ENCODE measurements at regions not wholly inside any gene's neighbourhood (a gene's known extent, or its start where the extent isn't known, plus 50 kb on each side); places are given as distances from the start of the nearest gene placed in this dataset.

DNA sequence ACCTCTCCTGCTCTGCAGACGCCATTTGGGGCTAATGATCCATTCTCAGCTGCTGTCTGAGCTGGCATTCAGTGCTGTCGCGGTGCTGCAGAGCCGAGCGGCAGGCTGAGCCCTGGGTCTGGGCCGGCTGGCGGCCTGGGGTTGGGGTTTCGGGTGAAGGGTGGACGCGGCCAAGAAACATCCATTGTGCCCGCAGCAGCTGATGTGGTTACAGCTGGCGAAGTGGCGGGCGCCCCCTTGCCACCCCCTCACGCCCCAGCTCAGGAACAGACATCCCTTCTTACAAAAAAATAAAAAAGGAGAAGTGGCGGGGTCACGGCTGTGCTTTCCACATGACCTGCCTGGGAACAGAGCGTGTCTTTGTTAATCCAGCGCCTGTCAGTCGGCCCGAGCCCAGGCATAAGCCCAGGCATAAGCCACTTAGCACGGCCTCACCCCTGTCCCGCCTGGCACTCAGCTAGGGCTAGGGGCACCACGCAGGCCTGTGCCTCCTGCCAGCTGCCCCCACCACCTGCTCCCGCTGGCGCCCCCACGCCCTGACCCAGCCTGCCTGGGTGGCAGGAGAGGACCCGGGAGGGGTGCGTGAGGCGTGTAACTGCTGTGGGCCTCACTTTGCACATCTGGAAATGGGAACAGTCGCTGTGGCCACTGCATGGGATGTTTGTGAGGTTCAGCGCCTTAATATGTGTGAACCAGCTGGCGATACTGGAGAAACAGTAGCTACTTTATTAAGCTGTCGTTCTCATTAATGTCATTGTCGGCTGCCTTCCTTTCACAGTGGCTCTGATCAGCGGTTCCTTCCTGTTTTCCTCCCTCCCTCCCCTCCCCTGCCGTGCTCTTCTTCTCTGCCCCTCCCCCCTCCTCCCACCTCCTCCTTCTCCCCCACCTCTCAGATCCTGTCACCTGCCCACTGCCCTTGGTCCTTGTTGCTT is 197.7 kb upstream of the CIBAR2 start:
- 61 to 71% methylated on average over 26 to 36 of the region's 37 CpGs for WGBS, 2 donors
- DNase-seq (ENCODE audit: low spot score in 2 of 2): no peak
- no peak for TF ChIP-seq POLR2A (IDR thresholded peaks at IDR 0.05)
- TF ChIP-seq, protein P1, sequence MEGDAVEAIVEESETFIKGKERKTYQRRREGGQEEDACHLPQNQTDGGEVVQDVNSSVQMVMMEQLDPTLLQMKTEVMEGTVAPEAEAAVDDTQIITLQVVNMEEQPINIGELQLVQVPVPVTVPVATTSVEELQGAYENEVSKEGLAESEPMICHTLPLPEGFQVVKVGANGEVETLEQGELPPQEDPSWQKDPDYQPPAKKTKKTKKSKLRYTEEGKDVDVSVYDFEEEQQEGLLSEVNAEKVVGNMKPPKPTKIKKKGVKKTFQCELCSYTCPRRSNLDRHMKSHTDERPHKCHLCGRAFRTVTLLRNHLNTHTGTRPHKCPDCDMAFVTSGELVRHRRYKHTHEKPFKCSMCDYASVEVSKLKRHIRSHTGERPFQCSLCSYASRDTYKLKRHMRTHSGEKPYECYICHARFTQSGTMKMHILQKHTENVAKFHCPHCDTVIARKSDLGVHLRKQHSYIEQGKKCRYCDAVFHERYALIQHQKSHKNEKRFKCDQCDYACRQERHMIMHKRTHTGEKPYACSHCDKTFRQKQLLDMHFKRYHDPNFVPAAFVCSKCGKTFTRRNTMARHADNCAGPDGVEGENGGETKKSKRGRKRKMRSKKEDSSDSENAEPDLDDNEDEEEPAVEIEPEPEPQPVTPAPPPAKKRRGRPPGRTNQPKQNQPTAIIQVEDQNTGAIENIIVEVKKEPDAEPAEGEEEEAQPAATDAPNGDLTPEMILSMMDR (IDR thresholded peaks at IDR 0.05): no peak
- no peak overlapping the region for H3K4me3 ChIP-seq (ENCODE audit: low read depth, poor library complexity, severe bottlenecking)
- intact Hi-C loops (cut with DNase I; ENCODE audit: low total_unique reads): loop anchor here (10.0 kb wide), 1 partner anchor 305 kb away; the partner anchor contains the start of gene GSE1

DNA sequence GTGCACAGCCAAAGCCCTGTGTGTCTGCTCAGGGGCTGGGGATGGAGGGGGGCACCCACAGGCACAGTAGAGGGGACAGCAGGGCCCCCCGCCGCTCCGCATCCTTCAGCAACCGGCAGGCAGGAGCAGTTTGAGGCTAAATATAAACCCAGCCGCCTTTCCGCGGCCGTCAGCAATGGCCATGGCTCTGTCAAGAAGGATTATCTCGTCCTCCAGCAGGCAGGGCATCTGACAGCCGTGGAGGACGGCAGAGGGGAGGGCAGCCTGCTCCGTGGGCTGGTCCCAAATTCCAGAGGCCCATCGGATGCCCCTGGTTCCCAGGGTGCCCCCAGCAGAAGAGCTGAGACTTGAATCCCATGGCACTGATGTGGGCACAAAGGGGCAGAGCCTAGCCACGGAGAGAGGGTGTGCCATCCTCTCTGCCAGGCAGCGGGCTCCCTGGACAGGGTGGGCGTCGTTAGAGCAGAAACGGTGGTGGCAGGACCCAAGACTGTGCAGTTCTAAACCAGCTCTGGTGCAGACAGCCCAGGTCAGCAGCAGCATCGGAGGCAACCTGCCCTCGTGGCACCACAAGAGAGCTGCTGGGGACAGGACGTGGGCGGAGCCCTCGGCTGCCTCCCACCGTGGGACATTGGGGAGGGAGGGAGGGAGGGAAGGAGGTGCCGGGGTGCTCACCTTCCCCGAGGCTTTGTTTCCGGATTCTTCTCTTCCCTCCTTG is 198.8 kb upstream of the CIBAR2 start:
- WGBS, 2 donors: 58 to 59% methylated on average over 24 to 27 of the region's 27 CpGs
- no peak for TF ChIP-seq POLR2A (IDR thresholded peaks at IDR 0.05)
- TF ChIP-seq, protein P1 (IDR thresholded peaks at IDR 0.05): no peak
- no peak for DNase-seq (ENCODE audit: low spot score in 2 of 2)
- intact Hi-C loops (cut with DNase I; ENCODE audit: low total_unique reads): no loop called here
- no peak overlapping the region for H3K4me3 ChIP-seq (ENCODE audit: low read depth, poor library complexity, severe bottlenecking)

DNA sequence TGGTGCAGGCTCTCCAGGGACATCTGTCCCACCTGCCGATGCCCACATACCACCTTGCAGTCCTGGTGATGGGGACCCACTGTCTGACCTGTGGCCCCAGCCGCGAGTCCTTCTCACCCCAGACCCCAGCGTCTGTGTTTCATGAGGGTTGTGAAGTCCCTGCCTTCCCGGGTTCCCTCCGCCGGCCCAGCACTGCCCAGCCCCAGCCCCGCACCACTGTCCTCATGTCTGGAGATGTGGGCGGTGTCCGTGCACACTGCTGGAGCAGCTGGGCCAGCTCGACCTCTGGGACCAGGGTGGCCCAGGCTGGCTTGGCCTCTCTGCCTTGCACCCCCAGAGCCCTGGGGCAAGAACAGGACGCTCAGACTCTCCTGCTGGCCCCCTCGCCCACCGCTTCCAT is 199.5 kb upstream of the CIBAR2 start:
- intact Hi-C loops (cut with DNase I; ENCODE audit: low total_unique reads): no loop called here
- 88 to 94% methylated on average over 14 of the region's 14 CpGs for WGBS, 2 donors
- TF ChIP-seq POLR2A (IDR thresholded peaks at IDR 0.05): no peak
- TF ChIP-seq, protein P1 (IDR thresholded peaks at IDR 0.05): no peak
- no peak overlapping the region for H3K4me3 ChIP-seq (ENCODE audit: low read depth, poor library complexity, severe bottlenecking)
- DNase-seq (ENCODE audit: low spot score in 2 of 2): no peak

DNA sequence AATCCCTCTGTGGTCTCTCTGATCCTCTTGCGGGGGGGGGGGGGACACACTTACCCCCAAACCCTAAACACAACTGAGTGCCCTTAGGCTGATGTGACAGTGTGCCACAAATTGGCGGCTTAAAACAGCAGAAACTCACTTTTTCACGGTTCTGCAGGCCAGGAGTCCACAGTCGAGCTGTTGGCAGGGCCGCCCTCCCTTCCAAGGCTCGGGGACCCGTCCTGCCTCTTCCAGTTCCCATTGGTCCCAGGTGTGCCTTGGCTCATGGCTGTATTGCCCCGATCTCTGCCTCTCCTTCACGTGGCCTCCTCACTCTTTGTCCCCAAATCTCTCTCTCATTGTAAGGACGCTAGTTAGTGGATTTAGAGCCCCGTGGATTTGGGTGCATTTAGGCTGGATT is 199.9 kb upstream of the CIBAR2 start:
- H3K4me3 ChIP-seq (ENCODE audit: low read depth, poor library complexity, severe bottlenecking): no peak overlapping the region
- 83 to 90% methylated on average over 10 to 11 of the region's 11 CpGs for WGBS, 2 donors
- TF ChIP-seq, protein P1 (IDR thresholded peaks at IDR 0.05): no peak
- TF ChIP-seq POLR2A (IDR thresholded peaks at IDR 0.05): no peak
- no peak for DNase-seq (ENCODE audit: low spot score in 2 of 2)
- intact Hi-C loops (cut with DNase I; ENCODE audit: low total_unique reads): no loop called here

DNA sequence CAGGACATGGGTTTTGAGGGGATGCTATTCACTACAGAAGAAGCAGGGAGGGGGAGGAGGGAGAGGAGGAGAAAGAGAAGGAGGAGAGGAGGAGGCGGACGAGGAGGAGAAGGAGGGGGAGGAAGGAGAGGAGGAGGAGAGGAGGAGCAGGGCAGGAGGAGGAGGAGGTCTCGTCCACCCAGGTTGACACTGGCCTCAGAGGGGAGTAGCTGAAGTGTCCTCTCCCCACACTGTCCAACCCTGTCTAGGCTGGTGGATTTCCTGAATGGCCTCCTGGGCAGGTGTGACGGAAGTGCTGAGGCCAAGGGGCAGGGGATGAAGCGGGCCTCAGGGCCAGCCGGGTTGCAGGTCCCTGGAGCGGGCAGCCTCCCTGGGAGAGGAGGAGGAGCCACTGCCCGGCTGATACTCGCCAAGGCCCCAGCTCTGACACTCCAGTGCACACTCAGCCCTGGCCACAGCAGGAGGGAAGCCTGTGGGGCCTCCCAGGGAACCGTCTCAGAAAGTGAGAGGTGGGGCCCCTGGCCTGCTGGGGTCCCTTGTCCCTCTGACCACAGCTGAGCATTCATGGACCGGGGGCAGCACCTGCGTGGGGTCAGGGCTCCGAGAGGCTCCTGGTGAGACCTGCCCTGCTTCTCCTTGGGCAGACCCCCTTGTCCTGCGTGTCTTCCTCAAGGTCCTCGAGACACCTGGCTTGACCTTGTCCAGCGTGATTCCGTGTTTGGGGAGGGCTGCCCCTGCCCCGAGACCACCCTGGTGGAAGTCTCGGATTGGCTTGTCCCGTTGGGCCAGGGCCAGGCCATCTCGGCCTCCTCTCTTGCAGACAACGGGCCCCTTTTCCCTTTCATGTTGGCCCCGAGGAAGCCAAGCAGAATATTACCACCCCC is 200.6 kb upstream of the CIBAR2 start:
- no peak for TF ChIP-seq POLR2A (IDR thresholded peaks at IDR 0.05)
- TF ChIP-seq, protein P1 (IDR thresholded peaks at IDR 0.05): no peak
- no peak overlapping the region for H3K4me3 ChIP-seq (ENCODE audit: low read depth, poor library complexity, severe bottlenecking)
- WGBS, 2 donors: 61 to 62% methylated on average over 17 to 23 of the region's 23 CpGs
- intact Hi-C loops (cut with DNase I; ENCODE audit: low total_unique reads): no loop called here
- no peak for DNase-seq (ENCODE audit: low spot score in 2 of 2)

Measured in lower leg skin (tissue), 4 donors.